ENCODE measurements at regions not wholly inside any gene's neighbourhood (a gene's known extent, or its start where the extent isn't known, plus 50 kb on each side); places are given as distances from the start of the nearest gene placed in this dataset.
"Not testable (repeated sequence)": the region's sequence is repeated elsewhere in the genome, so short reads cannot be mapped to it uniquely, and the experiment has no call there.

DNA sequence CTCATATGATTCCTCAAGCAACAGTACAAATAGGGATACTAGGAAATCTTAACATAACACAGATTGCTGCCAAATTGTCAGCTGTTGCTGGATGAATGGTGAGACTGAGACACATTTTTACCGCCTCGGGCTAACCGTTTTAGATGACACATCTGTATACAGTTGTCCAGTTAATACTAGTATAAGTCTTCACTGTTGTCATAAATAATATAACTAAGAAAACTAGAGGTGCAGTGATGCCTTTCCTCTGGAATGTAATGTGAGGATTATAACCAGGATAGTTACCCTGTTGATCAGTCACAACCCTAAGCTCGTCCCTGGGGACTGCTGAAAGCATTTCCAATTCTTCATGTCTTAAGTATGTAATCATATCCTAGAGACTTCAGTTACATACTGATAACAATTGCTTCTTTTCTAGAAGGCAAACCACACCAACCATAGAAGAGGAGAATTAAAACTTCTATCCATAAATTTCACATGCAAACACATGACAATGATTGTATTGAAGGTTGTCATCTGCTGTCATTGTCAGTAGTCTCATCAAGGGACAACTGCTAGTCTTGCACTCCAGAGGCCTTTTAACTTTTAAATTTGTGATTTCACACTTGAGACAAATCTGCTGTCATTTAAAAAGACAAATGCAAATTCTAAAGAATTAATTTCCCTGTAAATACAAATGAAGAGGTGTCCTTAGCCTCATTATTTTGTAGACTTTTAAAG lies 100.4 kb upstream of the SEMA3D start:
- DNase-seq = no peak

DNA sequence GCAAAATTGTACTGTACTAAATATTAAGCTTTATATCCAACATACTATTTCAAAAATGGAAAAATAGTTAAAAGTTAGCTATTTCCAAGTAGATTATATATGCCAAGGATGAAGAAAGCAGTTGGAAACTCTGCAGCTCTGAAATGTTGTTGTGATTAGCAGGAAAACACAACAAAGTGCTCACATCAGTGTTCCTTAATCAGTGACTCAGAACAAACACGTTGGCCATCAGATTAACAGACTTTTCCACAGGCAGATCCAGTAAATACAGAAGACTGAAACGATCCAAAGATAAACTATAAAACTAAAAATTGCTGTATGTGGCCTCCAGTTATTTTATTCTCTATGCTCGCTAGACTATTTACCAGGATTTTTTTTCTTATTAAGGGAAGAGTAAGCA lies 99.6 kb upstream of the SEMA3D start:
- DNase-seq = no peak

DNA sequence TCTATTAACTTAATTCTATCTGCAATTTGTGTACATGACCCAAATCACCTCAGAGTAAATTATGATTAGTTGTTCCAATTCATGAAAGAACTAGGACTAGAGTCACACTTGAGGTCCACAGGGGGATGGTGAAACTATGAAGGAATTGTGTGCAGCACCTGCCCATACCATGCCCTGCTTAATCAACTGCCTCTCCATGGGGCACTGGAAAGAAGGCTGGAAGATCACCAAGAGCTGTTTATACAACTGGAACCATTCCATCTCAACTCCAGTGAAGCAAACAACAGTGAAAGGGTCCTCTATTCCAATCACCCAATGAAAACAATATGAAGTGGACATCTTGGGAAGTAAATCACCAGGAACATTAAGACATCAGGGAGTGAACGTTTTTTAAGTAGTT lies 98.7 kb upstream of the SEMA3D start:
- no peak for DNase-seq

DNA sequence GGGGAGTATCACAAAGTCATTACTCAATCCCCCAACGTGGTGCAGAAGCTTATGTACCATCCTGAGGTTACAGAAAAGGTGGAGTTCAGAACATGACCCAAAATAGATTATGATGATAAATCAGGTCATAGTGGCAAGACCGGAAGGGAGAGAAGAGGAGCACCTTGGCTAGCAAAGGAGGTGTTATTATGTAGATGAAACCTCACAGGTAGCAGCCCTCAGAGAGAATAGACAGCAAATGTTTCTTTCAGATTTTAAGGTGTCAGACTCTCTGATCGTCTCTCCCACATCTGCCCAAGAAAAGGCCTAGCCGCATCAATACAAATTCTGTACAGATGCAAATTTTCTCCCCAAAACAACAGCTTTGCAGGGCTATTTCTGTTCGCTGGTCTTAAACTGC lies 88.3 kb upstream of the SEMA3D start:
- no peak for DNase-seq

DNA sequence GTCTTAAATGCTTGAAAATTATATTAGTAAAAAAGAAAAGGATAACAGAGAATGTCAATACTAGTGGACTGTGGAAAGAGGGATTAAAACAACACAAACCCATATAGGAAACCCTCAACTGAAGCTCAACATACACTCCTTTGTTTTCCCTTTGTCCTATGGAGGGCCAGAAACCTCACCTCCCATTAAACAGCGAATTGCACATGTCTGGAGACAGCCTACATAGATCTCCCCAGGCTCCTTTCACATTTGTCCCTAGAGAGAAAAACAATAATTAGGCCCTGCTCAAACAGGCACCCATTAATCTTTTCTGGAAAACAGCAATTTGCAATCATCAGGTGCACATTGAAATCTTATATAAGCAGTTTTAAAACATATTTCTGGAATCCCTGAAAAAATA lies 87.6 kb upstream of the SEMA3D start:
- DNase-seq = no peak

DNA sequence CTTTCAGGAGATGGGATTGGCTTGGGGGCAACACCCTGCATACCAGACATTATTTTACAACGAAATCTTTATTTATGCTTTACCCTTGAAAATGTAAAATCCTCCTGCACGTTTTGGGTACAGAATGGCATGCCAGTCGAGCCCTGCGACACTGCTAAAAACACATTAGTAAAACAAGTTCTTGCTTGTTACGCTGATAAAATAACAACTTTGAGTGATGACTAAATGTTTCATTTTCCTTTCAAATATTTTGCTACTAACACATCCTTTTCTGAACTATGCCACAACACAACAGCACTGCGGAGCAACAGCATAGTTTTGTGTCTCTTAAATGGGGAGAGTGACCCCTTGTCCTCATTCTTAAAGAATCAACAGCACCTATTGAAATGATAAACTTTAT lies 76.0 kb upstream of the SEMA3D start:
- no peak for DNase-seq

DNA sequence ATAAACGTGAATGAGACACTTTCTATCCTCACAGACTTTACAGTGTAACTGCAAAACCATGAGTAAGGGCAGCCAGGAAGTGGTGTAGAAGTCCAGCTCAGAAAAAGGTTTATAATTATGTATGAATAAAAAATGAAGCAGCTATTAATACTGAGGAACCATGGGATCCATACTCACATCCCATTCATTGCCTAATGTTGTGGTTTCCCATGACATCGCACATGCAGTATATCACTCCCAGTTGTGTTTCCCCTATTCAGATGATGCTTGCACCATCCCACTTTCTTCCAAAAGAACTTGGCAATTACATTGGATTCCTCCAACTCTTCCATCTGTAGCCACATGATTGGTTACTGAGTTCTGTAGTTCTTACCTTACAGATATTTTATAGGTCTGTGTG lies 74.5 kb upstream of the SEMA3D start:
- no peak for DNase-seq

DNA sequence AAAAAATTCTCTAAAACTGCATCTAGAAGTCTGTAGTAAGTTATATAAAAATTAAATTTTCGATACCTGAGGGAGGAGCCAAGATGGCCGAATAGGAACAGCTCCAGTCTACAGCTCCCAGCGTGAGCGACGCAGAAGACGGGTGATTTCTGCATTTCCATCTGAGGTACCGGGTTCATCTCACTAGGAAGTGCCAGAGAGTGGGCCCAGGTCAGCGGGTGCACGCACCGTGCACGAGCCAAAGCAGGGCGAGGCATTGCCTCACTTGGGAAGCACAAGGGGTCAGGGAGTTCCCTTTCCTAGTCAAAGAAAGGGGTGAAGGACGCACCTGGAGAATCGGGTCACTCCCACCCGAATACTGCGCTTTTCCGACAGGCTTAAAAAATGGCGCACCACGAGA lies 62.9 kb upstream of the SEMA3D start:
- DNase-seq = not testable (repeated sequence)

DNA sequence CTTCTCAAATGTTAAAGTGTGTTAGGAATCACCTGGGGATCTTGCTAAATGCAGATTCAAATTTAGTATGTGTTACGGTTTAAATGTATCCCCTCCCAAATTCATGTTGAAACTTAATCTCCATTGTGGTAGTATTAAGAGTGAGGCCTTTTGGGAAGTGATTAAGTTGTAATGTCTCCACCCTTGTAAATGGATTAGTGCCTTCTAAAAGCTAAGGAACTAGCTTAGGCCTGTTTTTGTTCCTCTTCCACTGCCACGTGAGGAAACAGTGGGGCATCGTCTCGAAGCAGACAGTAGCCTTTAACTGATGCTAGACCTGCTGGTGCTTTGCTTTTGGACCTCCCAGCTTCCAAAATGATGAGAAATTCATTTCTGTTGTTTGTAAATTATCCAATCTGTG lies 52.3 kb upstream of the SEMA3D start:
- no peak for DNase-seq

DNA sequence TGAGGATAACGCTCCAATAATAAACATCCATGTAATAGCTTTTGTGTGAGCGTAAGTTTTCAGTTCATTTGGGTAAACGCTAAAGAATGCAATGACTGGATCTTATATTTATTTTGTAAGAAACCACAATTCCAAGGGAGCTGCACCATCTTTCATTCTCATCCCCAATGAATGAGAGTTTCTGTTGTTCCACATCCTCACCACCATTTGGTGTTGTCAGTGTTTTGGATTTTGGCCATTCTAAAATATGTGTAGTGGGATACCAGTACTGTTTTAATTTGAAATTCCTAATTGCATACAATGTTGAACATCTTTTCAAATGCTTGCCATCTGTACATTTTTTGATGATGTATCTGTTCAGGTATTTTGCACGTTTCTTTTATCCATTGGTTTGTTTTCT lies 50.9 kb upstream of the SEMA3D start:
- no peak for DNase-seq

All from stimulated activated CD4-positive, alpha-beta T cell treated with anti-CD3 and anti-CD28 coated beads, Interleukin-4, amount 100 ng/mL, for 24 hours (primary cell).